Activated CD4-positive, CD25-positive, alpha-beta regulatory T cell treated with anti-CD3 and anti-CD28 coated beads, Interleukin-2, amount 50 U/mL, for 24 hours (primary cell): ENCODE measurements at regions not wholly inside any gene's neighbourhood (a gene's known extent, or its start where the extent isn't known, plus 50 kb on each side); places are given as distances from the start of the nearest gene placed in this dataset.
A peak's percentile ranks its signal among the peaks of the same experiment; 100 is the strongest.
"Not testable (repeated sequence)": the region's sequence is repeated elsewhere in the genome, so short reads cannot be mapped to it uniquely, and the experiment has no call there.

Source experiments
- ATAC-seq, 2 donors: fragments of 150-1000 bp; cut with Tn5 transposase; one replicate each; pipeline ENCODE4 v1.10.0; 2021; ENCODE audit warnings: mild to moderate bottlenecking in 1 of 2, moderate library complexity in 1 of 2

DNA sequence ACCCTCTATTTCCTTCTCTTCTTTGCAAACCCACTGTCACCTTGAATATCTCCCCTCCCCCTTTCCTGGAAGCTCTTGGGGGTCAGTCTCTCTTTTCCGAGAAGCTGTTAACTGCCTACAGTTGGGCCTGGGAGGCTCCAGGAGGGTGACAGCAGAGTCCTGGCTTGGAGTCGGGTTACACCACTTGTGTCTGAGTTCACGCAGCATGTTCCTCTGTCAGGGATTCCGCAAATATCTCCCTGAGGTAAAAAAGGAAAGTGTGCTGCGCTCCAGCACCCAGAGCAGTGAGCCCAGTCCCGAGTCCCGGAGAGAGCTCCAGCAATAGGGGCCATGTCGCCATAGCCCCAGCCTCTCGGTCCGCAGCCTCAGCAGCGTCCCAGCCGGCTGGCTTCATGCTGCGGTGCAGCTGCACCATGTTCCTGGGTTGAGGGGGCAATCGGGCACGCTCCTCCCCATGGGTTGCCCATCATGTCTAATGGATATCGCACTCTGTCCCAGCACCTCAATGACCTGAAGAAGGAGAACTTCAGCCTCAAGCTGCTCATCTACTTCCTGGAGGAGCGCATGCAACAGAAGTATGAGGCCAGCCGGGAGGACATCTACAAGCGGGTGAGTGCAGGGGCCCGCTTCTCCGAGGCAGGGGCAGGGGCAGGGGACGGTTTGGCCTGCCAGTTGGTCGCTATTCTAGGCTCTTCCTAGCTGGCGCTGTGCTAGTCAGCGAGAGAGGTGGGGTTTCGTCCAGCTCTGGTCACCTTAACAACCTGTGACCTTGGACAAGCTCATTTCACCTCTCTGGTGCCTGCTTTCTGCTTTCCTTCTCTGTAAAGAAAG is 101.3 kb upstream of the SEC22B start:
- not testable (repeated sequence) for ATAC-seq

DNA sequence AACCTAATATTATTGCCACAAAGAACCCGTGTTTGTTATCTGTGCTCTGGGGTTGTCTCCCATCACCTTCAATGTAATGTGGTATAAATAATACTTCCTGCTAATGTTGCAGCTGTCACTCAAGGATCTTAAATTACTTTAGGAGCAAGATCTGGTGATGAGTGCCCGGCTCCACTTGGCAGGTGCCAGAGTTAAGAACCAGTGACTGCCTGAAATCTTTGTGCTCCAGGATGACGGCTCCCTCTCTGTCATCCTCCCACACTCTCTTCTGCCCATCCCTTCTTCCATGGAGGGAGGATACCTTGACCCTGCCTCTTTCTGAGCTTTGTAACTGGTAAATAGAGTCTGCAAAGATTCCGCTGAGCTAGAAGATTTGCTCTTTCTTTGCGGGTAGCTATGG is 100.4 kb upstream of the SEC22B start:
- ATAC-seq = not testable (repeated sequence)

DNA sequence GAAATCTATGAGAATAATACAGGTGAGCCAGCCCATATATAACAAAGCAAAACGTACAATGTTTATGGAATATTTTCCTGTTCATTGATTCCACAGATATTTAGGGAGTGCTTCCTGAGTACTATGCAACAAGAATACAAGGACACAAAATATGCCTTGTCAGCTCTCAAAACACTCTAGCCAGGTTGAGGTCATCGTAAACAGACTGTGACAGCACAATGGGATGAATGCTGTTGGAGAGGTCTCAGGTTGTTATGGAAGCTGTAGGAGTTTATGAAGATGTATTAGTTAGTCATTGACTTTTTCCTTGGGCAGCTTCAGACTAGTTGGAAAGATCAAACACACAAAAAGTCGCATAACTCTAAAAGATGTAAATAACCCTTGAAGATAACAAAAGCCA is 98.1 kb upstream of the SEC22B start:
- ATAC-seq = not testable (repeated sequence)

DNA sequence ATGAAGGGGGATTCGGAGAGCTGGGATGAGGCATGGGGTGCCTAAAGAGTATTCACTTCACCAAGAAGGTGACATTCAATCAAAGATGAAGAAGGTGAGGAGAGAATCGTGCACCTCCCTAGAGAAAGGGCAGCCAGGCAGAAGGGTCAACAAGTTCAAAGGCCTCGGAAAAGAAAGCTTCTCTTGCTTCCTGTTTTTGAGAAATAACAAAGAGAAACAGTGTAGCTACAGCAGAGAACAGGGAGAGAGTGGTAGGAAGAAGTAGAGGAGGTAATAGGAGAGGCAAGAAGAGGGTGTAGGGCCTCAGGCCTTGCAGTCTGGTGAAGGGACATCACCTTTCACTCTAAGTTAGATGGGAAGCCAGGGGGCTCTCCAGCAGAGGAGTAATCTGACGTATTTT is 97.0 kb upstream of the SEC22B start:
- not testable (repeated sequence) for ATAC-seq

DNA sequence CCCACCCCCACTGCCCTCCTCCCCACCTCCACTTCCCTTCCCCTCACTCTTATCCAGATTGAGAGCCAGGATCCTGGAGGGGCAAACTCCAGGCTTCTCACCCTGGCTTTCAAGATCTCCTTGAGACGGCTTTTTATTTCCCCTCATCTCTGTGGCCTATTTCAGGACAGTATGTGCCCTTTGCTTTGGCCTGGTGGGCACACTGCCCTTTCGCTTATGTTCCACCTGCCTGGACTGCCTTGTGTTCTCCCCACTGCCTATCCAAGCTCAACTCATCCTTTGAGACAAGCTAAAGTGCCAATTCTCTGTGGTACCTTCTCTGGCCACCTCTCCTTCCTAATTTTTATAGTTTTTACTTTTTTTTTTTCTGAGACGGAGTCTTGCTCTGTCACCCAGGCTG is 95.9 kb upstream of the SEC22B start:
- ATAC-seq = not testable (repeated sequence)

DNA sequence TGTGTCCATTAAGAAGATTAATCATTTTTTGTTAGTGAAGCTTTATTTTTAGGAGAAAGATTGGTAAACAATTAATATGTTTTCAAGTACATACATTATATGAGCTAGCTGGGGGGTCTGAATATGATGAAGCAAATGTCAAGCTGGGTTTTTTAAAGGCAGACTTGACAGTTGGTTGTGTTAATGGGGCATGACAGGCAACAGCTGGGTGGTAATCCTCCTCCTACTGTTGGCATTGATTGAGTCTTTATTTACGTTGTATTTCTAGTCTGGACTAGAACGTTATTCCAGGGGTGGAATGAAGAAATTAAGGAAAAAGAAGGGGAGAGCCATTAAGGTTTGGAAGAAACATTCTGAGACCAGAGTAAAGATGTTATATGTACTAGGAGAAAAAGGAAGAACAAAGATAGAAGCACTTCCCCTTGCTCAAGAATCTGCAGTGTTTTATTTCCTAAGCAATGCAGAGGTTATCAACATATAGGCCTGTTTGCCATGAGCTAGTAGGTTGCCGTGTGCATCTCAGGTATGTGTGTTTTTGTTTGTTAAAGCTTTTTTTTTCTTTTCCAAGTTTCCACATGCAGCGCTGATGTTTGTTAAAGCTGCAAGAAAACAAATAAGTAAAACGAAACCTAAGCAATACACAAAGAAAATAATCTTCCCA is 95.4 kb upstream of the SEC22B start:
- ATAC-seq = not testable (repeated sequence)

DNA sequence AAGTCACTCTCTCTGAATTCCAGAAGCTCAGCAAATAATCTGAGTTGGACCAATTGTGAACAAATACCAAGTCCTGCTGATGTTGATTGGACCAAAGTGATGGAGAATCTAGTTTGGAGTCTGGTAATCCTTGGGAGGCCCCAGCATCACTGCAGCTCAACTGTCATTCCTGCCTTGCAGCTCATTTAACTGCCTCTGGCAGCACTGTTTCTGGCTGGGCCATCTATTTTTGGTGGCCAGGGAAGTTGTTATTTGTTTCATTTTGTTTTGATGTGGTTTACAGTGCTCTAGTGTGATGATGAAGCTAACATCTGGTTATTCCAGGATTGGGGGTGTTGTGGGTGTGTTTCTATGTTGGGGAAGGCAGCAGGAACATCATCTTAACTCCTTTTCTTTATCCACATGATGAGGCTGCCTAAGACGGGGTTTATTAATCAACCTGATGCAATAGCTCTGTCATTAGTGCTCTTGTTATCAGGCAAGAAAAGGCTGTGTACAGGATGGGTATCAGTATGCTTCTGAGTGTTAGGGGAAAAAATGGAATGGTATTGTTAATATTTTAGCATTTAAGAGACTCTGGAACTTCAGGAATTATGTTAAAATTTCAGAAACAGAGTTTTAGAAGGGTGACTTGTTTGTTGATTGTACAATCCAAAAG is 91.7 kb upstream of the SEC22B start:
- not testable (repeated sequence) for ATAC-seq

DNA sequence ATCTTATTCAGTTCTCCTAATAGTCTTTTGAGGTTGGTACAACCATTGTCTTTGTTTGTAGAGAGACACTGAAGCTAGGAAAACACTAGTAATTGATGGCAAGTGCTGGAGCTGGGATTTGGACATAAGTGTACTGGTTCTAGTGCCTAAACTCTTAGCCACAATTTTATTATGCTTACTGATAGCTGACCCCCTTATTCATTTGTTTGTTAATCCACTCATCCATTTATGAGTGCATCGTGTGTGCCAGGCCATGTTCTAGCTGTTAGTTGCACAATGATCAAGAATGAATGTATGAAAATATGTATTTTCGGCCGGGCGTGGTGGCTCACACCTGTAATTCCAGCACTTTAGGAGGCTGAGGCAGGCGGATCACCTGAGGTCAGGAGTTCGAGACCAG is 88.2 kb upstream of the SEC22B start:
- not testable (repeated sequence) for ATAC-seq

DNA sequence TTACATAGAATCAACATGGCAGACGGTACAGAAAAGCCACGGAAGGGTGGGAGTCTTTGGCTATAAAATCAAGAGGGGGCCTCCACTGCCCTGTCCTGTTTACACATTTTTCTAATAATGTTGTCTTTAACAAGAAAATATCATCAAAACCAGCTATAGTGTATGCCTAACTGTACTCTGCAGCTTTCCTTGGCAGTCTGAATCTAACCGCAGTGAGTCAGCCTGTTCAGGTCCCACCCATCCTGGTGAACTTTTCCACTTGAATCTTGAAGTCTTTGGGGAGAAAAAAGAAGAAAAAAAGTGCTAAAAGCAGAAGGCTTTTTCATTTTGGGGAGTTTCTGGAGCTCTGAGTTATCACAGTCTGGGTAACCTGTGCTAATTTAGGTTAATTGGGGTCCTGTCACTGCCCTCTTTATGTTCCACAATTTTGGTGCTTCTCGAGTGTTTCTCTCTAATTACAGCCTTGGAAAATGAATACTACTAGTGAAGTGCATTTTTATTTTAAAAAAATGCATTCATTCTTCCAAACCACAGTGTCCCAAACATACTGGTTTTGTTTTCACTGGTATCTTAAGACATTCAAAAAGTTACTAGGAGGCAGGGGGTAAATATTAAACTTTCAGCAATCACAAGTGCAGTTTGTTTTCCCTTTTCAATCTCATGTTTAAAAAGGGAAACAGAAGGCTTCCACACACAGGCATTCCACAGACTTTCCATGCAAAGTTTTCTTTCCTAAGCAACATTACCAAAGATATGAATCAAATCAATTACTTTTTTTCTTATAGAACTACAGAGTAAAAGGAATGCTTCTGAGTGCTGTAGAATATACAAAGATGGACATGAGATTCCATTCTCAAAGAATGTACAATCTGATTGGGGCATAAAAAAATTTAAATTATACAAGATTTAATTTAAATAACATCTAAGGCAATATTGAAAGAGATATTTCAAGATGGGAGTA is 86.8 kb upstream of the SEC22B start:
- ATAC-seq = not testable (repeated sequence)

DNA sequence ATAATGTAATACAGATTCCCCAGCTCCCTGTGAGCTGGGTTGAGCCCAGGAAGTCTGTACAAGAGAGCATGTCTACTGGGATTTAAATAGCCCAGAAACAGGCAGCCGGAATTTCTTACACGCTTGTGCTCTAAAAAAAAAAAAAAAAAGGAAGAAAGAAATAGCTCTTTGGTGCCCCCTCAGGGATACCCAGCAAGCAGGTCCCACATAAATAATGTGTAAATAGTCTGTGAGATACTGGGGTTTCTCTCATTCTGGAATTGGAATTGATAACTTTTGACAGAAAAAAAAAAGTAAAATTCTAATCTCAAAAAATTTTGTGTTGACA is 81.4 kb upstream of the SEC22B start:
- not testable (repeated sequence) for ATAC-seq

DNA sequence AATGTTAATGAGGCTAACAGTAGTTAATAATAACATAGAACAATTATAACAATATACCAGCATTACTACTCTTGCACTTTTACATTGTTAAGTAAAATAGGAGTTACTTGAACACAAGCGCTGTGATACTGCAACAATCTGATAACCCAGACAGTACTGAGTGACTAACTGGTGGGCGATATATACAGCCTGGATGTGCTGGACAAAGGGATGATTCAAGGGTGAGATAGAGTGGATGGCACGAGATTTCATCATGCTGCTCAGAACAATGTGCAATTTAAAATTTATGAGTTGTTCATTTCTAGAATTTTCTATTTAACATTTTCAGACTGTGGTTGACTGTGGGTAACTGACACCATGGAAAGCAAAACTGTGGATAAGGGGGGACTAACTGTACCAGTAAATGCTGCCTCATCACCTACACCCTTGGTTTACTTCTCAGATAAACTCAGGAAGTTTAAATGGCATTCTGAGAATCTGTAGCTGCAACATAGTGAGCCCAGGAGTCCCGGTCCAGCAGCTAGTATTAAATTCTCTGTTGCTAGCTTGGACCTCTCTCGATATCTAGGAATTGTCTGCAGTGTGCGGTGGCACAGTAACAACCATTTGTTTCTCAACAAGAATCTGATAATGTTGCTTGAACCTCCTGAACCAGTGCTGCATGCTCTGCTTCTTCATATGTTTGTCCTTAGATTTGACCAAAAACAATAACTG is 80.9 kb upstream of the SEC22B start:
- ATAC-seq = not testable (repeated sequence)

DNA sequence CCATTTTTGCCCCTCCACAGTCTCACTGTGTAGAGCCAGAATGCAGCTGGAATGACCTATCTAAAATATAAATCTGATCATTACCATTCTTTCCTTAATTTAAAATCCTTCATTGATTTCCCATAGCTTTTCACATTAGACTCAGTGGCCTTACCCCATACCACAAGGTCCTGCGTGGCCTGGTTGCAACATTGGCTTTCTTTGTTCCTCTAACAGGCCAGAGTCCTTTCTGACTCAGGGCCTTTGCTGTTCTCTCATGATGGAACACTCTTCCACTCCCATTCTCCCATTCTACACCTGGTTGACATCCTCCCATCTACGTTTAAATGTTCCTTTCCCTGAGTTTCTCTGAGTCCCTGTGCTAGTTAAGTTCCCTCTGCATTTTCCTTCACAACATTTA is 74.4 kb upstream of the SEC22B start:
- ATAC-seq = not testable (repeated sequence)

DNA sequence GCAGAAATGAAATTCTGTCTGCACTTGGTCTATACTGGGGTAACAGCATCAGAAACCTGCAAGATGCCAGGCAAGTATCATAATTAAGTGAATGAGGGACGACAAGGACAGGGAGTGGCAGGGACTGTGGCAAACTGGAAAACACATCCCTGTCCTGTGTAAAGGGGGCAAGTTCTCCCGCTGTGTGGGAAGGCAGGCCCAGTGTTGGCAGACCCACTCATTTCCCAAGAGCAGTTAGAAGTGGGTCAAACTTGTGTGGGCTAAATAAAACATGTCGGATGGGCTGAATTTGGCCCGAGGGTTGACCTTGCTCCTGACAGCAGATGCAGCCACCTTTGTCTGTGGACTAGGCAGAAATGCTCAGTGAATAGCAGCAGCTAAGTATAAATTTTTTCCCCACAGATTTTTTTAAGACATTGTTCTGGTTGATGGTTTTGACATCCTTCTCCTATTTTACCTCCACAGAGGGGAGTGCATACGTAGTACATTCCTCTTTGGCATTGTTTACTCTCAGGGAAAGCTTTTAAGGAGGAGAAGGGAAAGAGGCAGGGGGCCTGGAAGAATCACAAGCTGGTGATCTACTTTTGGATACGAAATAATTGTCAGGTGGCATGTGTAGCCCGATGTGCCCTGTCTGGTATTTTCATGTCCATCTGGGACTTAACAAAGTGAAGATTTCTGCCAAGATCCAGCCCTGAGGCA is 72.6 kb upstream of the SEC22B start:
- not testable (repeated sequence) for ATAC-seq

DNA sequence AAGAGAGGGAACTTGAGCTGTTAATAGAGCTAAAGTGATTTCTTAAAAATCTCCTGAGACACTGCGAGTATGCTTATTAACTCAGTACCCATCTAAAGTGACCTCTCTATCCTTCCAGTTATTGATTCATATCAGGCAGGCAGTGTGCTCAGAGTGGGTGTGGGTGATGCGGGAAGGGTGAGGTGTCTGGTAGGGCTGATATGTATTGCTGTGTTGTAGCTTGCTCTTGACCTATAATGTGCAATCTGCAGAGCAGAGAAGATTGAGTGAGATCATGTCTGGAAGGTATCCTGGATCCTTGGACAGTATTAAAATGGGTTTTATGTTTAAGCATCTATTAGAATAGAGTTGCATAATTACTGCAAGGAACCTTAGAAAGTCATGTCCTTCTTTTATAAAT is 71.9 kb upstream of the SEC22B start:
- ATAC-seq = not testable (repeated sequence)

DNA sequence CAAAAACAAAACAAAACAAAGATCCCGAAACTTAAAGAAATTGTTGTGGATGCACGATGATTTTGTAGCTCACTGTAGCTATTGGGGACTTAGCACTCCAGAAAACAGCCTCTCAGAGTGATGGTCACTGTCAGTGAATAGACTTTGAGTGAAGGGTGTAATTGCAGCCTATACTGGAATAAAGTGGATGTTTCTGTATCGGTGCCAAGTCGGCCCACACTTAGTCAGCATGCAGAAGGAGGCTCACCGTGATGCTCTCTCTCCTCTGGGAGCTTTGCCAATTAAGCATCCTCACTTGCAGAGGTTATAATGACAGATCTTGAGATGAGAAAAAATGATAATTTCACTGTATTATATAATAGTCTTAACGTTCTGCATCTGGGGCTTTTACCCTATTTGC is 67.5 kb upstream of the SEC22B start:
- not testable (repeated sequence) for ATAC-seq

DNA sequence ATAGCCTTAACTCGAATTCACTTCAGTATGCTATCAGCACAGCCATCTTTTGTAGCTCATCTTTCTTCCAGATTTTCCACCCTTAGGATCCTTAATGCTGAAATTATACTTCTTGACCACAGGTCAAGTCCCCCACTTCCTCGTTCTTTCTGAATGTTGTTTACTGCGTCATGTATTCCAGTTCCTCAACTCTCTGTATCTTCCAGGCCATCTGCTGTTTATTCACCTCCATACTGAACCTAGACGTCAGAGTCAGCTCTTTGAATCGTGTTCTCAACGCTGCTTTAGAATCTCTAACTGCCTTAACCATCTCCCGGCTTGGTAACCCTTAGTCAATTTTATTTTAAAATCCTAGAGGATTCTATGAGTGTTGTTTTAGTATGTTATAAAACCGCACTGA is 66.3 kb upstream of the SEC22B start:
- not testable (repeated sequence) for ATAC-seq

DNA sequence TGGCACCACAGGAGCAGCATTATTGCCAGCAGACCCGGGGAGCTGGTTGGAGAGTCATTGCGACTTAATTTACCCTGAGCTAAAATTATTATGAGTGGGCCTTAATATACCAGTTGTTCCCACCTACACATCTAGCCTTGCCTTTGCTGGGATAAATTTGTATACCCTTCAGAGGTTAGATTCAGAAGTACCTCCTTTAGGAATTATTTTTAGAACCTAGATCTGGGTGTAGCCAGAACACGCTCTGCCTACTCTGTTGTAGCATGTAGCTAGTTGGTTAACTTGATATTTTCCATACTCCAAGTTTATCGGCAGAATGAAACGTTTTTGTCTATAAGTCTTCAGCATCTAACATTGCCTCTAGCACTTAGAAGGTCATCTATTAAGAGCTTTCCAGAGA is 65.5 kb upstream of the SEC22B start:
- not testable (repeated sequence) for ATAC-seq

DNA sequence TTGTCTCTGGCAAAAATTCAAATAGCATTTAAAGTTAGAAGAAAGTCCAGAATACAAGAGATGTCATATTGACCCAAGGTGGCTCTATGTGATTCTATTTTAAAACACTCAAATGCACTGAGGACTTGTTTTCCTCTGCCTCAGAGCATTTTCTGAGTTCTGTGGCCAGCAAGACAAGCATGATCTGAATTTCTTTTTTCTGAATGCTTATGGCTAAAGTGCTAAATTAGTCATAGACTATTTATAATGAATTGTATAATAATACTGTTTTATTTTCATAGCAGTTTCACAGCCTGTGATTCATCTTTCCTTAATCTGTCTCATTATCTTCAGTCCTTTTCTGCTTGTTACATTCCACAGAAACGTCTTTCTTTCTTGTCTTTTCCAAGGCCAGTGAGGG is 63.9 kb upstream of the SEC22B start:
- peak in 1 of 2 donors; percentile 9 for ATAC-seq

DNA sequence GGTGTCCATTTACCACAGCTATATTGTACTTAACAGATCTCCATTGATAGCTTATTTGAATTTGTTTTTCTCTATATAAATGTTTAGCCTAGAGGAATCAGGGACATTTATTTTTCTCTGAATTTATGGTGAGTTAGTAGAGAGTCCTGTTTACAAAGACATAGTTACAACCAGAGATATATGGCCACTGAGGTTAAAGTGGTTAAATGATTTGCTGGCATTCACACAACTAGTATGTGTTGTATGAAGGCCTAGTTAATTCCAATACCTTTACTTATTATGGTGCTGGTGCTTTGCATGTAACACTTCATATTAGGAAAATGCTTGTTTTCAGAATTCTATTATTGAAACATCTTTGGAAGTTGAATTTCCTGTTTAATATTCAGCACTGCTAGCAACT is 63.0 kb upstream of the SEC22B start:
- not testable (repeated sequence) for ATAC-seq

DNA sequence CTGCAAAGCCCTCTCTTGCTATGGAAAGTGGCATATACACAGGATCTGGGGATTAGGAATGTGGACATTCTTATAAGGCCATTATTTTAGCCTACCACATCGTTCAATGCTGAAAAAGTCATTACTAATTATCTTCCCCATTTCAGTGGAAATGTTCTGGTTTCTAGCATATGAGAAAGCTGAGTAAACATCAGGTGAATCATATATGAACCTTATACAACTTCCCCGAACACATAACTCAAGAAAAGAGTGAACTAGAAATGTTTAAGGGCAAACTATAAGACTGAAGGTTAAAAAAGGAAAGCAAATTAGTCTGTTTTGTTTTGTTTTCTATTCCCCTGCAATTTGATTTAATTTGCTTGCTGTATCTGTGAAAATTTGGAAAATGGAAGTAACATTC is 62.5 kb upstream of the SEC22B start:
- peak in 1 of 2 donors; percentile 56 for ATAC-seq

DNA sequence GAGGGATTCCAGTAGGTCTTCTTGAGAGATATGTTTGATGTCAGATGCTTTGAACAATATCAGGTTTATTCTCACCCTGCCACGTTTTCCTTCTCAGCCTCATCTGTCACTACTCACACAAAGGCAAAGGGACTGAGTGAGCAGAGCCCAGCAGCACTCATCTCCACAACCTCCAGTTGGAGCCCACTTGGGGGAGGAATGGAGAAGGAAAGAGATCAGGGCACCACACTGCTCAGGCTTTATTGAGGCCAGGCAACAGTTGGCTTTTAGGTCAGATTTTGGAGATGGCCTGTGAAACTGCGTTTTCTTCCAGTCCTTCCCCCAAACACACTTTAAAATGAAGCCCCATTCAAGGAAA is 57.3 kb upstream of the SEC22B start:
- ATAC-seq = not testable (repeated sequence)
